Neural progenitor cell (in vitro differentiated cells): ENCODE measurements at regions not wholly inside any gene's neighbourhood (a gene's known extent, or its start where the extent isn't known, plus 50 kb on each side); places are given as distances from the start of the nearest gene placed in this dataset.

Experiments used
- DNase-seq: peaks from one replicate; pipeline ENCODE4 v3.0.0-alpha.2; 2016; ENCODE audit warnings: low spot score
- H2AFZ ChIP-seq: fragments of 200-600 bp; sonication (generic); replicated peaks from 2 replicates; pipeline ENCODE4 v1.6.1; 2016; ENCODE audit warnings: antibody characterized with exemption
- H3F3A ChIP-seq: fragments of 200-600 bp; sonication (generic); 2 replicates; pipeline ENCODE4 v1.6.1; 2016; ENCODE audit warnings: antibody characterized with exemption, low read depth
- H3K27ac ChIP-seq: fragments of 200-600 bp; sonication (generic); 2 replicates; pipeline ENCODE4 v1.5.1; 2016; ENCODE audit warnings: mild to moderate bottlenecking
- H3K27me3 ChIP-seq: fragments of 200-600 bp; sonication (generic); 2 replicates; pipeline ENCODE4 v1.6.1; 2016; ENCODE audit warnings: mild to moderate bottlenecking, moderate library complexity
- H3K36me3 ChIP-seq: fragments of 200-600 bp; sonication (generic); 2 replicates; pipeline ENCODE4 v1.5.1; 2016
- H3K4me1 ChIP-seq: fragments of 200-600 bp; sonication (generic); 2 replicates; pipeline ENCODE4 v1.6.1; 2016; ENCODE audit warnings: mixed run types
- H3K4me2 ChIP-seq: fragments of 200-600 bp; sonication (generic); 2 replicates; pipeline ENCODE4 v1.6.1; 2016
- H3K4me3 ChIP-seq: fragments of 200-600 bp; sonication (generic); 2 replicates; pipeline ENCODE4 v1.5.1; 2016
- H3K79me2 ChIP-seq: fragments of 200-600 bp; sonication (generic); 2 replicates; pipeline ENCODE4 v1.6.1; 2016; ENCODE audit warnings: low read depth
- H3K9ac ChIP-seq: fragments of 200-600 bp; sonication (generic); 2 replicates; pipeline ENCODE4 v1.6.1; 2016
- H3K9me3 ChIP-seq: fragments of 200-600 bp; sonication (generic); 2 replicates; pipeline ENCODE4 v1.5.1; 2016; ENCODE audit warnings: low read depth
- H4K20me1 ChIP-seq: fragments of 200-600 bp; sonication (generic); 2 replicates; pipeline ENCODE4 v1.6.1; 2016; ENCODE audit warnings: low read depth
- H3K27ac Mint-ChIP-seq: 3 replicates; pipeline ENCODE4 v1.8.0; 2021; ENCODE audit warnings: mixed read lengths
- H3K27me3 Mint-ChIP-seq: 2 replicates; pipeline ENCODE4 v1.8.0; 2022; ENCODE audit warnings: low read depth, mild to moderate bottlenecking, inconsistent platforms, moderate library complexity, mixed read lengths; ENCODE audit not compliant: insufficient read depth
- H3K36me3 Mint-ChIP-seq: 3 replicates; pipeline ENCODE4 v1.8.0; 2021; ENCODE audit warnings: mixed read lengths
- H3K4me1 Mint-ChIP-seq: 3 replicates; pipeline ENCODE4 v1.8.0; 2021; ENCODE audit warnings: mixed read lengths
- H3K4me3 Mint-ChIP-seq: 3 replicates; pipeline ENCODE4 v1.8.0; 2021; ENCODE audit warnings: mild to moderate bottlenecking, moderate library complexity, mixed read lengths
- H3K9me3 Mint-ChIP-seq: 3 replicates; pipeline ENCODE4 v1.8.0; 2020; ENCODE audit warnings: mixed read lengths
- EZH2 ChIP-seq: fragments of 200-600 bp; sonication (generic); IDR thresholded peaks from 2 replicates; pipeline ENCODE4 v1.6.1; 2017; ENCODE audit warnings: antibody characterized with exemption, mild to moderate bottlenecking, moderate library complexity
- EZH2phosphoT487 ChIP-seq: fragments of 200-600 bp; sonication (generic); IDR thresholded peaks from 2 replicates; pipeline ENCODE4 v1.6.1; 2017; ENCODE audit warnings: antibody characterized with exemption
- TF ChIP-seq, protein P1 (sequence below): fragments of 200-600 bp; sonication (generic); IDR thresholded peaks from 2 replicates; pipeline ENCODE4 v1.5.1; 2017; ENCODE audit warnings: antibody characterized with exemption, mild to moderate bottlenecking

DNA sequence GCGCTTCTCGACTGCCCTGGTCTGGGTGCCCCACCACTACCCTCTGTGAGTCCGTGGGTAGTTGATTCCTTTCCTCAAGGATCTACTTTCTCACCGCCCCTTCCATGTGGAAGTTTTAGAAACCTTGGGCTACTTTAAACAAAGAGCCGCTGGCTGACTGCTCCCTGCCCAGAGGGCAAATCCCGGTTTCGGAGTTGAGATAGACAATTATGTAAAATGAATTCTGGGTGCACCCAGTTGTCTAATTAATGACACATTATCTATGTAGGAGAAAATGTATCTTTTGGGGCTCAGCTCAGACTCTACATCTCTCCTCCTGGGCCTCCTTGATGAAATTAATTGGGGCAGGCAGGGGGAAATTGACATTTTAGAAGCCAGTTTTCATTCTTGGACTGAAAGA lies 305.4 kb downstream of the UQCRFS1 start:
- Histone ChIP-seq H3K4me3 (no peak overlapping the region), H3K4me1 (no peaks in the 10 kb centered on the region), H3K79me2 (no peaks in the 10 kb centered on the region), H2AFZ (no peak overlapping the region), H4K20me1 (no peaks in the 10 kb centered on the region), H3K27me3 (no peaks in the 10 kb centered on the region), H3K27ac (no peak overlapping the region), H3K4me2 (no peak overlapping the region), H3K36me3 (no peaks in the 10 kb centered on the region), H3F3A (no peaks in the 10 kb centered on the region), H3K9ac (no peak overlapping the region), H3K9me3 (no peaks in the 10 kb centered on the region)
- no peak overlapping the region for H3K27ac Mint-ChIP-seq
- DNase-seq, result no peak
- H3K4me1 Mint-ChIP-seq, result peaks cover 6% of the 10 kb centered on the region
- H3K27me3 Mint-ChIP-seq, result no peaks in the 10 kb centered on the region
- TF ChIP-seq EZH2 (no peak), EZH2phosphoT487 (no peak)
- TF ChIP-seq, protein P1, sequence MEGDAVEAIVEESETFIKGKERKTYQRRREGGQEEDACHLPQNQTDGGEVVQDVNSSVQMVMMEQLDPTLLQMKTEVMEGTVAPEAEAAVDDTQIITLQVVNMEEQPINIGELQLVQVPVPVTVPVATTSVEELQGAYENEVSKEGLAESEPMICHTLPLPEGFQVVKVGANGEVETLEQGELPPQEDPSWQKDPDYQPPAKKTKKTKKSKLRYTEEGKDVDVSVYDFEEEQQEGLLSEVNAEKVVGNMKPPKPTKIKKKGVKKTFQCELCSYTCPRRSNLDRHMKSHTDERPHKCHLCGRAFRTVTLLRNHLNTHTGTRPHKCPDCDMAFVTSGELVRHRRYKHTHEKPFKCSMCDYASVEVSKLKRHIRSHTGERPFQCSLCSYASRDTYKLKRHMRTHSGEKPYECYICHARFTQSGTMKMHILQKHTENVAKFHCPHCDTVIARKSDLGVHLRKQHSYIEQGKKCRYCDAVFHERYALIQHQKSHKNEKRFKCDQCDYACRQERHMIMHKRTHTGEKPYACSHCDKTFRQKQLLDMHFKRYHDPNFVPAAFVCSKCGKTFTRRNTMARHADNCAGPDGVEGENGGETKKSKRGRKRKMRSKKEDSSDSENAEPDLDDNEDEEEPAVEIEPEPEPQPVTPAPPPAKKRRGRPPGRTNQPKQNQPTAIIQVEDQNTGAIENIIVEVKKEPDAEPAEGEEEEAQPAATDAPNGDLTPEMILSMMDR, result no peak
- H3K9me3 Mint-ChIP-seq, result no peaks in the 10 kb centered on the region
- no peak overlapping the region for H3K4me3 Mint-ChIP-seq
- no peaks in the 10 kb centered on the region for H3K36me3 Mint-ChIP-seq

DNA sequence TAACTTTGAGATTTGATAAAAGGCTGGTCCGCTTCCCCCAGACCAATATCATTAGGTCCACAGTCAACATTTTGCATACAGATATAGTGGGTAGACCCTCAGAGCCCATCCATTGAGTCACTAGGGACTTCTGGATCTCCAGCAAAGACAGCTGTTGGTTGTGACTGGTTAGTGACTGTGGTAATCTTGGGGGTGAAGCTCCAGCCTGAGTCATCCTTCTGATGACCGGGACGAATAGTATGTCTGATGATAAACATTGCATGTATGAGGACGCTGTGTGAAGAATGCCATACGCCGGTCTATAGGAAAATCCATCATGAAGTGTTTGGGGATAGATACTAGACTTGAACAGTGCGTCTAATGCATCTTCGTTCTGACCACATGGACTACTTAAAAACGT lies 307.0 kb downstream of the UQCRFS1 start:
- Mint-ChIP-seq H3K4me3 (no peak overlapping the region), H3K36me3 (no peaks in the 10 kb centered on the region), H3K27ac (no peak overlapping the region), H3K4me1 (peaks cover 3% of the 10 kb centered on the region), H3K27me3 (no peaks in the 10 kb centered on the region), H3K9me3 (no peaks in the 10 kb centered on the region)
- H3K36me3 ChIP-seq, result no peaks in the 10 kb centered on the region
- H3K27ac ChIP-seq, result no peak overlapping the region
- no peak overlapping the region for H3K9ac ChIP-seq
- no peak overlapping the region for H3K4me3 ChIP-seq
- no peaks in the 10 kb centered on the region for H3K4me1 ChIP-seq
- no peaks in the 10 kb centered on the region for H3K79me2 ChIP-seq
- DNase-seq, result no peak
- no peaks in the 10 kb centered on the region for H3K27me3 ChIP-seq
- no peak overlapping the region for H2AFZ ChIP-seq
- no peak overlapping the region for H3K4me2 ChIP-seq
- no peaks in the 10 kb centered on the region for H3K9me3 ChIP-seq
- H3F3A ChIP-seq, result no peaks in the 10 kb centered on the region
- no peaks in the 10 kb centered on the region for H4K20me1 ChIP-seq
- TF ChIP-seq EZH2phosphoT487 (no peak), EZH2 (no peak)
- TF ChIP-seq, protein P1, result no peak

DNA sequence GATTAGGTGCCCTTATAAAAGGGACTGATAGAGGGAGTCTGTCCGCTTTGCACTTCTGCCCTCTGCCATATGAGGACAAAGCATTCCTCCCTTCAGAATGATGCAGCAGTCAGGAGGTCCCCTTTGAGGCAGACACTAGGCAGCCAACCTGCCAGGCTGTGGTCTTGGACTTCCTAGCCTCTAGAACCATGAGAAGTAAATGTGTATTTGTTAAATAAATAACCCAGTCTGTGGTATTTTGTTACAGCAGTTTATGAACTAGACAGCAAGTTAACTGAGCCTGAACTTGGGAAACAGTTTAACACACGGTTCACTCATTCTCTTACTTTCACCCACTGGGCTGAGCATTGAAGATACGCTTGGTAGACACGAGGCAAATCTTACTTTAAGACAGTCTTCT lies 313.2 kb downstream of the UQCRFS1 start:
- Mint-ChIP-seq H3K36me3 (no peaks in the 10 kb centered on the region), H3K27me3 (peaks cover 11% of the 10 kb centered on the region), H3K4me1 (no peaks in the 10 kb centered on the region), H3K9me3 (no peaks in the 10 kb centered on the region), H3K4me3 (no peak overlapping the region), H3K27ac (no peak overlapping the region)
- H3K27ac ChIP-seq, result no peak overlapping the region
- H3F3A ChIP-seq, result no peaks in the 10 kb centered on the region
- no peak overlapping the region for H3K4me3 ChIP-seq
- TF ChIP-seq, protein P1, result no peak
- TF ChIP-seq EZH2 (no peak), EZH2phosphoT487 (no peak)
- no peak overlapping the region for H2AFZ ChIP-seq
- H3K4me2 ChIP-seq, result no peak overlapping the region
- H3K36me3 ChIP-seq, result no peaks in the 10 kb centered on the region
- no peak overlapping the region for H3K9ac ChIP-seq
- H3K79me2 ChIP-seq, result no peaks in the 10 kb centered on the region
- no peaks in the 10 kb centered on the region for H3K9me3 ChIP-seq
- no peaks in the 10 kb centered on the region for H4K20me1 ChIP-seq
- no peaks in the 10 kb centered on the region for H3K4me1 ChIP-seq
- H3K27me3 ChIP-seq, result no peaks in the 10 kb centered on the region
- DNase-seq, result no peak

DNA sequence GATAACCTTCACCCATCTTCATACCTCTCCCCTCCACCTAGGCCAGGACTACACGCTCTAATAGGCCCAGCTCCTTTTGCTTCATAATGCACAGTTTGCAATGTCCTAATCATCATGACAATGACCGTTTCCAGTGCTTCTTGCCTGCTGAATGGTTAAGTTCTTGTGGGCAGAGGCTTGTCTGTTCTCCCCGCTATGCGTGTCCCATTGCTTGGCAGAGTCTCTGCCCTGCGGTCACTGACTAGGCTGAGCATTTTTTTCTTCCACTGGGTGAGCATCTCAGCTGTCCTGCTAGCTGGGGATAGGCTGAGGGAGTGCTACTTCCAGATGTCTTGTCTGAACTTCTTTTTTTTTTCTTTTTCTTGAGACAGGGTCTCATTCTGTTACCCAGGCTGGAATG lies 314.7 kb downstream of the UQCRFS1 start:
- Mint-ChIP-seq H3K27ac (no peak overlapping the region), H3K27me3 (peaks cover 11% of the 10 kb centered on the region), H3K4me3 (no peak overlapping the region), H3K9me3 (no peaks in the 10 kb centered on the region), H3K4me1 (peaks cover 2% of the 10 kb centered on the region), H3K36me3 (no peaks in the 10 kb centered on the region)
- no peaks in the 10 kb centered on the region for H4K20me1 ChIP-seq
- H3K4me3 ChIP-seq, result no peak overlapping the region
- TF ChIP-seq EZH2phosphoT487, result no peak
- TF ChIP-seq, protein P1, result no peak
- TF ChIP-seq EZH2, result no peak
- no peaks in the 10 kb centered on the region for H3K9me3 ChIP-seq
- H3K36me3 ChIP-seq, result no peaks in the 10 kb centered on the region
- H3K4me2 ChIP-seq, result no peak overlapping the region
- no peaks in the 10 kb centered on the region for H3K79me2 ChIP-seq
- no peak overlapping the region for H3K9ac ChIP-seq
- no peak overlapping the region for H3K27ac ChIP-seq
- no peak for DNase-seq
- H2AFZ ChIP-seq, result no peak overlapping the region
- H3F3A ChIP-seq, result no peaks in the 10 kb centered on the region
- H3K4me1 ChIP-seq, result no peaks in the 10 kb centered on the region
- H3K27me3 ChIP-seq, result no peaks in the 10 kb centered on the region
